Activated CD4-positive, alpha-beta T cell treated with anti-CD3 and anti-CD28 coated beads for 4 hours (primary cell): ENCODE measurements at regions not wholly inside any gene's neighbourhood (a gene's known extent, or its start where the extent isn't known, plus 50 kb on each side); places are given as distances from the start of the nearest gene placed in this dataset.
"Not testable (repeated sequence)": the region's sequence is repeated elsewhere in the genome, so short reads cannot be mapped to it uniquely, and the experiment has no call there.

Experiments used
- DNase-seq, 2 donors: peaks; one replicate each; pipeline ENCODE4 v3.0.0-alpha.2; 2020

GRCh38 chr1:185396126-185396525 is 79.1 kb upstream of the IVNS1ABP start:
- DNase-seq = no peak

GRCh38 chr1:185393815-185394214 is 76.8 kb upstream of the IVNS1ABP start:
- DNase-seq = no peak

- no peak for DNase-seq
These were observed 76.2 kb upstream of the IVNS1ABP start for GRCh38 chr1:185393205-185393604.

- no peak for DNase-seq
These were observed 71.8 kb upstream of the IVNS1ABP start for GRCh38 chr1:185388815-185389214.

GRCh38 chr1:185388346-185388745 is 71.3 kb upstream of the IVNS1ABP start:
- no peak for DNase-seq

- no peak for DNase-seq
These were observed 68.9 kb upstream of the IVNS1ABP start for GRCh38 chr1:185385991-185386390.

- not testable (repeated sequence) for DNase-seq
These were observed 66.8 kb upstream of the IVNS1ABP start for GRCh38 chr1:185383805-185384204.

GRCh38 chr1:185377831-185378230 is 60.8 kb upstream of the IVNS1ABP start:
- no peak for DNase-seq

- DNase-seq = no peak
These were observed 60.0 kb upstream of the IVNS1ABP start for GRCh38 chr1:185376840-185377635.

- no peak for DNase-seq
These were observed 59.2 kb upstream of the IVNS1ABP start for GRCh38 chr1:185376288-185376687.

- no peak for DNase-seq
These were observed 58.5 kb upstream of the IVNS1ABP start for GRCh38 chr1:185375583-185375982.

GRCh38 chr1:185373813-185374529 is 56.9 kb upstream of the IVNS1ABP start:
- no peak for DNase-seq

- no peak for DNase-seq
These were observed 52.7 kb upstream of the IVNS1ABP start for GRCh38 chr1:185369786-185370185.

GRCh38 chr1:185368913-185369491 is 52.0 kb upstream of the IVNS1ABP start:
- no peak for DNase-seq

GRCh38 chr1:185368313-185368855 is 51.3 kb upstream of the IVNS1ABP start:
- DNase-seq = no peak

GRCh38 chr1:185367218-185367617 is 50.2 kb upstream of the IVNS1ABP start:
- no peak for DNase-seq
